ENCODE measurements at regions not wholly inside any gene's neighbourhood (a gene's known extent, or its start where the extent isn't known, plus 50 kb on each side); places are given as distances from the start of the nearest gene placed in this dataset.

GRCh38 chr5:31137676-31138075 lies 55.8 kb upstream of the CDH6 start:
- no peak overlapping the region for H3K9ac ChIP-seq (ENCODE audit: low read length)
- no peaks in the 10 kb centered on the region for H3K9me3 ChIP-seq (ENCODE audit: insufficient read depth, low read length)
- no peak overlapping the region for H2AFZ ChIP-seq (ENCODE audit: low read depth, low read length)
- H3K4me2 ChIP-seq (ENCODE audit: low read length): no peak overlapping the region
- H4K20me1 ChIP-seq (ENCODE audit: insufficient read depth, low read length): no peaks in the 10 kb centered on the region
- no peaks in the 10 kb centered on the region for H3K79me2 ChIP-seq (ENCODE audit: low read length)
- no peaks in the 10 kb centered on the region for H3K27me3 ChIP-seq (ENCODE audit: low read depth, low read length)
- no peak overlapping the region for H3K4me3 ChIP-seq (ENCODE audit: low read length)
- H3K4me1 ChIP-seq (ENCODE audit: low read length): no peaks in the 10 kb centered on the region
- H3K27ac ChIP-seq (ENCODE audit: low read length): no peak overlapping the region
- no peak for TF ChIP-seq CTCF (IDR thresholded peaks at IDR 0.05; ENCODE audit: low read depth, low read length)
- no peak for TF ChIP-seq EZH2phosphoT487 (IDR thresholded peaks at IDR 0.05; ENCODE audit: low read depth)
- H3K36me3 ChIP-seq (replicated peaks; ENCODE audit: low read depth, low read length): no peaks in the 10 kb centered on the region

- Histone ChIP-seq H2AFZ (ENCODE audit: low read depth, low read length) (no peak overlapping the region), H3K27me3 (ENCODE audit: low read depth, low read length) (no peaks in the 10 kb centered on the region), H3K4me2 (ENCODE audit: low read length) (no peak overlapping the region), H3K9ac (ENCODE audit: low read length) (no peak overlapping the region), H3K27ac (ENCODE audit: low read length) (no peak overlapping the region), H3K4me3 (ENCODE audit: low read length) (no peak overlapping the region), H3K36me3 (replicated peaks; ENCODE audit: low read depth, low read length) (no peaks in the 10 kb centered on the region), H4K20me1 (ENCODE audit: insufficient read depth, low read length) (no peaks in the 10 kb centered on the region), H3K4me1 (ENCODE audit: low read length) (no peaks in the 10 kb centered on the region), H3K9me3 (ENCODE audit: insufficient read depth, low read length) (no peaks in the 10 kb centered on the region), H3K79me2 (ENCODE audit: low read length) (no peaks in the 10 kb centered on the region)
- TF ChIP-seq EZH2phosphoT487 (IDR thresholded peaks at IDR 0.05; ENCODE audit: low read depth): no peak
- no peak for TF ChIP-seq CTCF (IDR thresholded peaks at IDR 0.05; ENCODE audit: low read depth, low read length)
These were observed 57.9 kb upstream of the CDH6 start for GRCh38 chr5:31135542-31135941.

- Histone ChIP-seq H3K9ac (ENCODE audit: low read length) (no peak overlapping the region), H4K20me1 (ENCODE audit: insufficient read depth, low read length) (no peaks in the 10 kb centered on the region), H2AFZ (ENCODE audit: low read depth, low read length) (no peak overlapping the region), H3K36me3 (replicated peaks; ENCODE audit: low read depth, low read length) (no peaks in the 10 kb centered on the region), H3K27me3 (ENCODE audit: low read depth, low read length) (no peaks in the 10 kb centered on the region), H3K9me3 (ENCODE audit: insufficient read depth, low read length) (no peaks in the 10 kb centered on the region), H3K4me3 (ENCODE audit: low read length) (no peak overlapping the region), H3K79me2 (ENCODE audit: low read length) (no peaks in the 10 kb centered on the region), H3K4me2 (ENCODE audit: low read length) (no peak overlapping the region), H3K27ac (ENCODE audit: low read length) (no peak overlapping the region), H3K4me1 (ENCODE audit: low read length) (no peaks in the 10 kb centered on the region)
- TF ChIP-seq CTCF (IDR thresholded peaks at IDR 0.05; ENCODE audit: low read depth, low read length) (no peak), EZH2phosphoT487 (IDR thresholded peaks at IDR 0.05; ENCODE audit: low read depth) (no peak)
These were observed 60.0 kb upstream of the CDH6 start for GRCh38 chr5:31133488-31133887.

- Histone ChIP-seq H3K4me1 (ENCODE audit: low read length) (no peaks in the 10 kb centered on the region), H3K36me3 (replicated peaks; ENCODE audit: low read depth, low read length) (no peaks in the 10 kb centered on the region), H3K4me2 (ENCODE audit: low read length) (no peak overlapping the region), H3K27me3 (ENCODE audit: low read depth, low read length) (no peaks in the 10 kb centered on the region), H3K27ac (ENCODE audit: low read length) (no peak overlapping the region), H3K4me3 (ENCODE audit: low read length) (no peak overlapping the region), H4K20me1 (ENCODE audit: insufficient read depth, low read length) (no peaks in the 10 kb centered on the region), H3K9me3 (ENCODE audit: insufficient read depth, low read length) (no peaks in the 10 kb centered on the region), H3K9ac (ENCODE audit: low read length) (no peak overlapping the region), H2AFZ (ENCODE audit: low read depth, low read length) (no peak overlapping the region), H3K79me2 (ENCODE audit: low read length) (no peaks in the 10 kb centered on the region)
- TF ChIP-seq EZH2phosphoT487 (IDR thresholded peaks at IDR 0.05; ENCODE audit: low read depth): no peak
- TF ChIP-seq CTCF (IDR thresholded peaks at IDR 0.05; ENCODE audit: low read depth, low read length): no peak
These were observed 62.0 kb upstream of the CDH6 start for GRCh38 chr5:31131381-31131891.

All from OCI-LY3 (cell line).